HL-60 (cell line): ENCODE measurements at regions not wholly inside any gene's neighbourhood (a gene's known extent, or its start where the extent isn't known, plus 50 kb on each side); places are given as distances from the start of the nearest gene placed in this dataset.

ENCODE experiments used
- DNase-seq, 2 experiments: peaks; one replicate each; pipeline ENCODE4 v3.0.0-alpha.2; 2010 to 2020; ENCODE audit warnings: low read depth in 1 of 2, low spot score in 1 of 2
- H3K27ac ChIP-seq: fragments of 250-450 bp; sonication (Bioruptor Pico); replicated peaks from 2 replicates; pipeline ENCODE4 v1.5.1; 2020; ENCODE audit warnings: mild to moderate bottlenecking, moderate library complexity
- H3K27me3 ChIP-seq: fragments of 250-450 bp; sonication (Bioruptor Pico); 2 replicates; pipeline ENCODE4 v1.5.1; 2021; ENCODE audit warnings: mild to moderate bottlenecking, moderate library complexity; ENCODE audit not compliant: insufficient read depth, poor library complexity, severe bottlenecking
- H3K4me3 ChIP-seq: replicated peaks from 2 replicates; pipeline ENCODE4 v1.5.1; 2011; ENCODE audit warnings: mild to moderate bottlenecking, control low read depth, low read length; ENCODE audit not compliant: insufficient read depth
- GABPA ChIP-seq: IDR thresholded peaks from 2 replicates; pipeline ENCODE4 v1.6.1; 2012; ENCODE audit warnings: low read depth
- POLR2AphosphoS5 ChIP-seq: IDR thresholded peaks from 2 replicates; pipeline ENCODE4 v1.6.1; 2012; ENCODE audit warnings: low read depth
- SPI1 ChIP-seq: IDR thresholded peaks from 2 replicates; pipeline ENCODE4 v1.6.1; 2012; ENCODE audit warnings: low read depth, mild to moderate bottlenecking, borderline replicate concordance
- TF ChIP-seq, protein P1 (sequence below): IDR thresholded peaks from one replicate; pipeline ENCODE4 v1.5.1; 2011; ENCODE audit warnings: low read length, control low read depth, inconsistent platforms; ENCODE audit not compliant: insufficient read depth
- TF ChIP-seq, protein P2 (sequence below): IDR thresholded peaks from 2 replicates; pipeline ENCODE4 v1.6.1; 2012; ENCODE audit warnings: low read depth; ENCODE audit not compliant: insufficient replicate concordance

DNA sequence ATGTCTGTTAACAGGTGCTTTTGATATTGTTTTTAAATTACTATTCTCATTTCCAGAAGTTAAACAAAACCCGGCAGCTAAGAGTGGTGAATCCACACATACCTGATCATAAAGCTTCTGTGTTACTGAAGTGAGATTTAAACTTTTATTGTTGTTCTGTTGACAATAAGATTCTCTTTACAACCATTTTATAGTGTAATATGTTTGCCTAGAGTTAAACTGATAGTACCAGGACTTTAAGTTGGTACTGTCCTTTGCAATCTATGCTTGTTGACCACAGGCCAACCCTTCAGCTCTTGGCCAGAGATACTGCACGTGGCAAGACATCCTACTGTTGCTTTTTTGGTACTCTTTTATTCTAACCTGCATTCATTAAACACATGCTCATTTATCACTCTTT is 806.2 kb downstream of the MTRR start:
- TF ChIP-seq SPI1 (no peak), POLR2AphosphoS5 (no peak)
- TF ChIP-seq, protein P1, sequence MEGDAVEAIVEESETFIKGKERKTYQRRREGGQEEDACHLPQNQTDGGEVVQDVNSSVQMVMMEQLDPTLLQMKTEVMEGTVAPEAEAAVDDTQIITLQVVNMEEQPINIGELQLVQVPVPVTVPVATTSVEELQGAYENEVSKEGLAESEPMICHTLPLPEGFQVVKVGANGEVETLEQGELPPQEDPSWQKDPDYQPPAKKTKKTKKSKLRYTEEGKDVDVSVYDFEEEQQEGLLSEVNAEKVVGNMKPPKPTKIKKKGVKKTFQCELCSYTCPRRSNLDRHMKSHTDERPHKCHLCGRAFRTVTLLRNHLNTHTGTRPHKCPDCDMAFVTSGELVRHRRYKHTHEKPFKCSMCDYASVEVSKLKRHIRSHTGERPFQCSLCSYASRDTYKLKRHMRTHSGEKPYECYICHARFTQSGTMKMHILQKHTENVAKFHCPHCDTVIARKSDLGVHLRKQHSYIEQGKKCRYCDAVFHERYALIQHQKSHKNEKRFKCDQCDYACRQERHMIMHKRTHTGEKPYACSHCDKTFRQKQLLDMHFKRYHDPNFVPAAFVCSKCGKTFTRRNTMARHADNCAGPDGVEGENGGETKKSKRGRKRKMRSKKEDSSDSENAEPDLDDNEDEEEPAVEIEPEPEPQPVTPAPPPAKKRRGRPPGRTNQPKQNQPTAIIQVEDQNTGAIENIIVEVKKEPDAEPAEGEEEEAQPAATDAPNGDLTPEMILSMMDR = no peak
- H3K27me3 ChIP-seq = no peaks in the 10 kb centered on the region
- no peak overlapping the region for H3K27ac ChIP-seq
- H3K4me3 ChIP-seq = no peak overlapping the region
- DNase-seq = no peak

DNA sequence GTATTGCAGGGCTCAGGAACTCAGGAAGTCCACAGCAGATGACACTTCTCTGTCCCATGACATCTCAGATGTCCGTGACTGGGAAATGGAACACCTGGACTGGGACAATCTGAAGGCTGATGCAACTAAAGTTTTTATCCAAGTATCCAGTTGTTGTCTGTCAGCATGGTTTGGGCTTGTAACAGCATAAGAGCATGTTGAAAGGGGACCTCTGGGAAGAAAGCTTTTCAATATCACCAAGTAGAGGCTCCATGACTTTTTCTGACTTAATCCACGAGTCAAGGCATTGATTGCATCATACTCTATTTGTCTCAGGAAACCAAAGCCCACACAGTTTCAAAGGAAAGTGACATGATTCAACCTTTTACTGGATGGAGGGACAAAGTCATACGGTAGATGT is 807.7 kb downstream of the MTRR start:
- Histone ChIP-seq H3K27ac (no peak overlapping the region), H3K4me3 (no peak overlapping the region), H3K27me3 (no peaks in the 10 kb centered on the region)
- no peak for TF ChIP-seq SPI1
- DNase-seq = no peak

DNA sequence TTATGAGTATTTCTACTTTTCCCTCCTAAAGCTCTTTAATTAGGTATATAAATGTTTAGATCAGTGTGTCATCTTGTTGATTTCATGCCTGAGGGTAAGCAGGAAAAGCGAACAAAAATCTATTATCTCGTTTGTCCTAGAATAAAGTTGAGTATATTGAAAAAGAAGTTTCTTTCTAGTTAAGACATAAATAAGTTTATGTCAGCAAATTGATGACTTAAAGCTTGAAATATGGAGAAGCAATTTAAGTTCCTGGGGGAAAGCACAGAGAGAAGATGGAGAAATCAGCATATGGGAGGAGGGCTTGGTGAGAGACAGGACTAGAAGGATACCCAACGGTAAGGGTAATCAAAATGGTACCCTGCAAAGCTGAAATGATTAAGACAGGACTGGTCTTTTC is 813.4 kb downstream of the MTRR start:
- Histone ChIP-seq H3K27me3 (no peaks in the 10 kb centered on the region), H3K4me3 (no peak overlapping the region), H3K27ac (no peak overlapping the region)
- DNase-seq = no peak
- TF ChIP-seq SPI1 = no peak
- TF ChIP-seq, protein P1 = no peak
- TF ChIP-seq, protein P2, sequence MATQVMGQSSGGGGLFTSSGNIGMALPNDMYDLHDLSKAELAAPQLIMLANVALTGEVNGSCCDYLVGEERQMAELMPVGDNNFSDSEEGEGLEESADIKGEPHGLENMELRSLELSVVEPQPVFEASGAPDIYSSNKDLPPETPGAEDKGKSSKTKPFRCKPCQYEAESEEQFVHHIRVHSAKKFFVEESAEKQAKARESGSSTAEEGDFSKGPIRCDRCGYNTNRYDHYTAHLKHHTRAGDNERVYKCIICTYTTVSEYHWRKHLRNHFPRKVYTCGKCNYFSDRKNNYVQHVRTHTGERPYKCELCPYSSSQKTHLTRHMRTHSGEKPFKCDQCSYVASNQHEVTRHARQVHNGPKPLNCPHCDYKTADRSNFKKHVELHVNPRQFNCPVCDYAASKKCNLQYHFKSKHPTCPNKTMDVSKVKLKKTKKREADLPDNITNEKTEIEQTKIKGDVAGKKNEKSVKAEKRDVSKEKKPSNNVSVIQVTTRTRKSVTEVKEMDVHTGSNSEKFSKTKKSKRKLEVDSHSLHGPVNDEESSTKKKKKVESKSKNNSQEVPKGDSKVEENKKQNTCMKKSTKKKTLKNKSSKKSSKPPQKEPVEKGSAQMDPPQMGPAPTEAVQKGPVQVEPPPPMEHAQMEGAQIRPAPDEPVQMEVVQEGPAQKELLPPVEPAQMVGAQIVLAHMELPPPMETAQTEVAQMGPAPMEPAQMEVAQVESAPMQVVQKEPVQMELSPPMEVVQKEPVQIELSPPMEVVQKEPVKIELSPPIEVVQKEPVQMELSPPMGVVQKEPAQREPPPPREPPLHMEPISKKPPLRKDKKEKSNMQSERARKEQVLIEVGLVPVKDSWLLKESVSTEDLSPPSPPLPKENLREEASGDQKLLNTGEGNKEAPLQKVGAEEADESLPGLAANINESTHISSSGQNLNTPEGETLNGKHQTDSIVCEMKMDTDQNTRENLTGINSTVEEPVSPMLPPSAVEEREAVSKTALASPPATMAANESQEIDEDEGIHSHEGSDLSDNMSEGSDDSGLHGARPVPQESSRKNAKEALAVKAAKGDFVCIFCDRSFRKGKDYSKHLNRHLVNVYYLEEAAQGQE = no peak

DNA sequence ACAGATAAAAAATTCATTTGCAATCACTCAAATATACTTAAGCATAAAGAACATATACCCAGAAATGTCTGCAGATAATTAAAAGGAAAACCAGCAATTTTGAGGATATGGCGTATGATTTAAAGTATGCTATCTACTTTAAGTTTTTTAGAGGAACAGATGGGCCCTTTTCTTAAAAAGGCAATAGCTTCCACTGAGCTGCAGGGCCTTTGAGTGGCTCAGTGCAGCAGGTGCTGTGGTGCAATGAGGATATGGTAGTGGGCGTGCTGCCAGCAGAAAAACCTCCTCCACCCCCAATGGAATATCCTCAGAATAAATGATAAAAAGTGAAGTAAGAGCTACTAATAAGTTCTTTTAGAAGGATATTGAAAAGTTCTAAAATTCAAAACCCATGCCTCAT is 814.5 kb downstream of the MTRR start:
- no peak overlapping the region for H3K4me3 ChIP-seq
- no peaks in the 10 kb centered on the region for H3K27me3 ChIP-seq
- H3K27ac ChIP-seq = no peak overlapping the region
- DNase-seq = no peak
- TF ChIP-seq, protein P2 = no peak
- no peak for TF ChIP-seq POLR2AphosphoS5

DNA sequence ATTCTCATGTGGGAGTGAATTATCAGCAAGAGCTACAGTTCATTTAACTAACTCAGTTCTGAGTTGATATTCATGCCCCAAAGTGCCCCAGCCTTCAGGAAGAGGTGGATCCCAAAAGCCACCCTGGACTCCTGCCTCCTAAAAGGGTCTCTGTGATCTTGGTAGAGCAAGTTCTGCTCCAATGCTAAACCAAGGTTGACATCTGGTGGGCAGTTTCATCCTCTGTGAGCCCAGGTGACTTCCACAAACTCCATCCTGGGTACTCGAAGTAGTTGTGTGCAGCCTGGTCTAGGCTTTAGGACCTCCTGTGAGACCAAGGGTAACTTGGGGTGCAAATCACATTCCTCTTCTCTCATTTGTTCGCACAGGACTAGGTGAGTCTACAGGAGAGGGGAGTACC is 816.8 kb downstream of the MTRR start:
- Histone ChIP-seq H3K27me3 (no peaks in the 10 kb centered on the region), H3K27ac (no peak overlapping the region), H3K4me3 (no peak overlapping the region)
- no peak for DNase-seq
- TF ChIP-seq, protein P2 = no peak
- TF ChIP-seq SPI1 (no peak), POLR2AphosphoS5 (no peak), GABPA (no peak)
- TF ChIP-seq, protein P1 = no peak
